ENCODE measurements at regions not wholly inside any gene's neighbourhood (a gene's known extent, or its start where the extent isn't known, plus 50 kb on each side); places are given as distances from the start of the nearest gene placed in this dataset.

DNA sequence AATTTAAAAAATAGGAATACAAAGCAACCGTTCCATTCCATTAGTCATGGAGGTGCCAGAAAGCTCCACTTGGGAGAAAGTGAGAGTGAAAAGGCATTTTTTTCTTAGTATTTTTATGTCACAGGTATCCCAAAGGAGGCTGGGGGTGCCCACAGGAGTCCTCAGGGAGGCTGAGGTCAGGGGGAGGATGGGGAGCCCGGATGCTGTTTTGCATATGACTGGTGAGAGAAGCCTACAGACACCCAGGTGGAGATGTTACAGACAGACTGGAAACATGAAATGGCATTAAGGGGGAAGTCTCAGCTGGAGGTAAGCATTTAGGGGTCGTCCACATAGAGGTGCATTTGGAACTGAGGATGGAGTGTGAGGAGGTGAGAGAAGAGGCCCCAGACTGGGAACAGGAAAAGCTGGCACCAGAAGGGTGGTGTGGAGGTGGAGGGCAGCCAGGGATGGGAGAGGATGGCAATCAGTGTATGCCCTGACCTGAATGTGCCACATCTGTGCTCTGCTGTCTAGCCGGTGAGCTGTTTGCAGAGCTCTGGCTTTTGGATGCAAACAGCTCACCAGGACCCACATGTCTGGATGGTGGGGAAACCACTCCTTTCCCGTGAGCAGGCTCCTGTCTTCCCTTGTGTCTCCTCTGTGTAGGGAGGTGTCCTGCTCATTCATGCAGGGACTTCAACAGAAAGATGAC lies 101.1 kb downstream of the RAMP3 start:
- ChIA-PET CTCF (interaction anchor here (0.9 to 4.1 kb wide), 19 partner anchors 10 to 402 kb away, joined by 3 to 64 read pairs (median 6); partner anchors contain the start of gene RAMP3), POLR2A (no interaction called here)
- no peak for TF ChIP-seq CTCF (IDR thresholded peaks at IDR 0.05; ENCODE audit: control extremely low read depth, extremely low read depth, low read depth, missing control alignments)
- DNase-seq (ENCODE audit: extremely low spot score): no peak

DNA sequence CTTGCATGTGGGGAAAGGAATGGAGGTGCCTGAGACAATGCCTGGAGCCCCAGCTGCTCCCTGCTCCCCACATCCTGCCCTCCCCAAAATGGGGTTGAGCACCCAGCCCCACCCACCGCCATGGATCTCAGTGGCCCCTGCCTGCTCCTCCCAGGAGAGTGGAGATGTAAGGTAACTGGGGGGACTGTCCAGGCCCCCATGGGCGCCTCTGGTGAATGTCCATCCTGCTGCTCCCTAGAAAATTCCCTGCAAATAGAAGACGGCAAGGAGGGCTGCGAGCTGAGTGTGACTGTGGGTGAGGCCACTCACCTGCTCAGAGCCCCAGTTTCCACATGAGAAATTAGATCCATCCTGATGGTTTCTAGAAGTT lies 101.6 kb downstream of the RAMP3 start:
- ChIA-PET CTCF (interaction anchor here (0.6 to 4.1 kb wide), 23 partner anchors 10 to 402 kb away, joined by 3 to 64 read pairs (median 6); partner anchors contain the start of gene RAMP3), POLR2A (no interaction called here)
- TF ChIP-seq CTCF (IDR thresholded peaks at IDR 0.05; ENCODE audit: control extremely low read depth, extremely low read depth, low read depth, missing control alignments): no peak
- DNase-seq (ENCODE audit: extremely low spot score): no peak

DNA sequence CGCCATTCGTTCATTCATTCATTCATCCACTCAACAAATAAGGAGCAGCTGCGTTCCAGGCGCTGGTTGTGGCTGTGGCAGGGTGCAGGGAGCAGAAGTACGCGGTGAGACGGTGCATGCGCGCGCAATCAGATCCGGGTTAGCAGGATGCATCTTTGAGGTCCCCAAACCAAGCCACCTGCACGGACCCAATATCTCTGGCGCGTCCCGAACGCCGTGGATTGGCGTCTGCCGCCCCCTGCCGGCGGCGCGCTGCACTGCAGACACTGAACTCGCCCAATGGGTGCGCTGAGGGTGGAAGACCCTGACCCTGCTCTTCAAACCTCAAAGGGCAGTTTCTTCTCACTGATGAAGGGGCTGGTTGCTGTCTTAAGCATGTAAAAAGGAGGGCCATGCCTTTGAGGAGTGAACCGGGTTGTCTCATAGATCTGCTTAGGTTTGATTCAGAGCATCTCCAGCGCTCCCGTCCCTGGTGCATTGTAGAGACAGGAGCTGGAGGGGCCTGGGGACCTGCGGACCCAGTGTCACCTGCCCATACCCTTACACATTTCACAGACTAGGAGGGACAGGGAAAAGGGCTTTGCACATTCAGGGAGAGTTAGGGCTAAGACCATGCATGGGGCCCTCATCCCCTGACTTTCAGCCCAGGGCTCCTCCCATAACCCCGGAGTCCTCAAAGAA lies 102.5 kb downstream of the RAMP3 start:
- peak; percentile 80 for DNase-seq (ENCODE audit: extremely low spot score)
- POLR2A ChIA-PET: no interaction called here
- CTCF ChIA-PET: interaction anchor here (0.6 to 4.1 kb wide), 35 partner anchors 9 to 286 kb away, joined by 3 to 64 read pairs (median 5); partner anchors contain the start of gene RAMP3
- TF ChIP-seq CTCF (IDR thresholded peaks at IDR 0.05; ENCODE audit: control extremely low read depth, extremely low read depth, low read depth, missing control alignments): peak; percentile 97

GRCh38 chr7:45267262-45267661 lies 109.7 kb downstream of the RAMP3 start:
- ChIA-PET POLR2A (no interaction called here), CTCF (interaction anchor here (1.2 kb wide), 2 partner anchors 12 kb away, joined by 4 to 5 read pairs; no protein-coding TSS in a partner anchor)
- no peak for DNase-seq (ENCODE audit: extremely low spot score)
- no peak for TF ChIP-seq CTCF (IDR thresholded peaks at IDR 0.05; ENCODE audit: control extremely low read depth, extremely low read depth, low read depth, missing control alignments)

DNA sequence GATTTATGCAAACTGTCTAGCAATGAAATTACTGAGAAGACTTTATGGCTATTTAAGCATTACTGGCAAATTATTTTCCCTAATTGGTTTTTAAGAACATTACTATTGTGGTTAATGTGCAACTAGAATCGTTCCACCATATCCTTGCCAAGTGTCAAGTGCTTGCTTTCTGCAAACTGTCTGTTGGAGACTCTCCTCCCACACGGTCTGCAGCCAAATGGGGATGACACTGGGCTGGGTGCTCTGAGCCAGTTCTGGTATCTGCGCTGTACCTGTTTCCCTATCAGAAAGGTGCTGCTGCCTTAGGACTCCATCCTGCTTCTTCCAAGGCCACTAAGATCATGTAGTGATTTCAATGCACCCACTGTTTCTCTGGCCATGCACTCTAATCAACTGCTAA lies 110.4 kb downstream of the RAMP3 start:
- DNase-seq (ENCODE audit: extremely low spot score): no peak
- CTCF ChIA-PET: interaction anchor here (2.0 kb wide), 1 partner anchor 8 kb away, joined by 14 read pairs; no protein-coding TSS in a partner anchor

More for the DNA sequence above, 110.4 kb downstream of the RAMP3 start:
- no peak for TF ChIP-seq CTCF (IDR thresholded peaks at IDR 0.05; ENCODE audit: control extremely low read depth, extremely low read depth, low read depth, missing control alignments)
- POLR2A ChIA-PET: no interaction called here

Data from GM10248 (cell line).